ENCODE measurements at regions not wholly inside any gene's neighbourhood (a gene's known extent, or its start where the extent isn't known, plus 50 kb on each side); places are given as distances from the start of the nearest gene placed in this dataset.

DNA sequence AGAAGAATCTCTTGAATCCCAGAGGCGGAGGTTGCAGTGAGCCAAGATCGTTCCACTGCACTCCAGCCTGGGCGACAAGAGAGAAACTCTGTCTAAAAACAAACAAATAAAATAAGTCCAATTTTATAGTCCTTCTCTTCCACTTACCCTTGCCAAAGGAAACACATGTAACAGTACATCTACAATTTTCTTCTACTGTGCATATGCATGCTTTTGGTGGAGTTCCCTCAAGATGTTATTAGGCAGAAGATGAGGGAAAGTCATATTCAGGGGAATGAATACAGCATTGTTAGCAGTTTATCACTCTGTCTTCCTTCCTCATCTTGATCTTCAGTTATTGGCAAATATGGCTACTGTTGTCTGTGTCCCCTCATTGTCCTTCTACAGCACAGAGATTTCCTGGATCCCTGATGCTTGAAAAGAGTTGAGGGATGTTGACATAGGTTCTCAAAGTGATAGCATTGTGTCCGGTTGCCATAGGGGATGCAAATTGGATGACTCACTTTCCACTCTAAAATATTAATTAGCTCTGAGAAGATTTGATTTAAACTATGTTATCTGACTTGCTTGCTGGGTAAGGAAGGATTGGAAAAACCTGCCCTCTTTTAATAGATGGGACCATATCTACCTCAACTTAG is 1173.6 kb downstream of the KCNT2 start:
- ATAC-seq (ENCODE audit: low read depth) (no peak), DNase-seq (ENCODE audit: low spot score) (no peak)
- Histone ChIP-seq H3K9me3 (ENCODE audit: severe bottlenecking) (no peaks in the 10 kb centered on the region), H3K36me3 (ENCODE audit: low read depth) (no peaks in the 10 kb centered on the region), H3K4me1 (ENCODE audit: insufficient read depth, poor library complexity, severe bottlenecking) (no peaks in the 10 kb centered on the region), H3K27me3 (ENCODE audit: insufficient read depth, poor library complexity, severe bottlenecking) (no peaks in the 10 kb centered on the region), H3K4me3 (ENCODE audit: severe bottlenecking) (no peak overlapping the region), H3K27ac (ENCODE audit: poor library complexity, severe bottlenecking) (no peak overlapping the region)
- TF ChIP-seq, protein P1, sequence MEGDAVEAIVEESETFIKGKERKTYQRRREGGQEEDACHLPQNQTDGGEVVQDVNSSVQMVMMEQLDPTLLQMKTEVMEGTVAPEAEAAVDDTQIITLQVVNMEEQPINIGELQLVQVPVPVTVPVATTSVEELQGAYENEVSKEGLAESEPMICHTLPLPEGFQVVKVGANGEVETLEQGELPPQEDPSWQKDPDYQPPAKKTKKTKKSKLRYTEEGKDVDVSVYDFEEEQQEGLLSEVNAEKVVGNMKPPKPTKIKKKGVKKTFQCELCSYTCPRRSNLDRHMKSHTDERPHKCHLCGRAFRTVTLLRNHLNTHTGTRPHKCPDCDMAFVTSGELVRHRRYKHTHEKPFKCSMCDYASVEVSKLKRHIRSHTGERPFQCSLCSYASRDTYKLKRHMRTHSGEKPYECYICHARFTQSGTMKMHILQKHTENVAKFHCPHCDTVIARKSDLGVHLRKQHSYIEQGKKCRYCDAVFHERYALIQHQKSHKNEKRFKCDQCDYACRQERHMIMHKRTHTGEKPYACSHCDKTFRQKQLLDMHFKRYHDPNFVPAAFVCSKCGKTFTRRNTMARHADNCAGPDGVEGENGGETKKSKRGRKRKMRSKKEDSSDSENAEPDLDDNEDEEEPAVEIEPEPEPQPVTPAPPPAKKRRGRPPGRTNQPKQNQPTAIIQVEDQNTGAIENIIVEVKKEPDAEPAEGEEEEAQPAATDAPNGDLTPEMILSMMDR (IDR thresholded peaks at IDR 0.05; ENCODE audit: poor library complexity, severe bottlenecking): no peak

DNA sequence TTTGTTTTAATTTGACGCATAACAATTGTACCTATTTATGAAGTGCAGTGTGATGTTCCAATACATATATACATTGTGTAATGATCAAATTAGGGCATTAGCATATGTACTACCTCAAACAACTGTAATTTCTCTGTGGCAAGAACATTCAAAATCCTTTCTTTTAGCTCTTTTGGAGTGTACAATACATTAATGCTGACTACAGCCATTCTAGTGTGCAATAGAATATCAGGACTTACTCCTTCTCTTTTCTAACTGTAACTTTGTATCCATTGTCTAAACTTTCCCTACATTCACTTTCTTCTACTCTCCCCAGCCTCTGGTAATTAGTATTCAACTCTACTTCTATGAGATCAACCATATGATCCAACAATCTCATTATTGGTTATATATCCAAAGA is 1177.4 kb downstream of the KCNT2 start:
- no peaks in the 10 kb centered on the region for H3K9me3 ChIP-seq (ENCODE audit: severe bottlenecking)

GRCh38 chr1:195428927-195429326 is 1179.3 kb downstream of the KCNT2 start:
- no peaks in the 10 kb centered on the region for H3K9me3 ChIP-seq (ENCODE audit: severe bottlenecking)
- no peak overlapping the region for H3K4me3 ChIP-seq (ENCODE audit: severe bottlenecking)
- no peak for DNase-seq (ENCODE audit: low spot score)
- no peaks in the 10 kb centered on the region for H3K27me3 ChIP-seq (ENCODE audit: insufficient read depth, poor library complexity, severe bottlenecking)
- H3K27ac ChIP-seq (ENCODE audit: poor library complexity, severe bottlenecking): no peak overlapping the region
- no peaks in the 10 kb centered on the region for H3K36me3 ChIP-seq (ENCODE audit: low read depth)
- TF ChIP-seq, protein P1 (IDR thresholded peaks at IDR 0.05; ENCODE audit: poor library complexity, severe bottlenecking): no peak
- no peak for ATAC-seq (ENCODE audit: low read depth)
- no peaks in the 10 kb centered on the region for H3K4me1 ChIP-seq (ENCODE audit: insufficient read depth, poor library complexity, severe bottlenecking)

More for the DNA sequence above, 1177.4 kb downstream of the KCNT2 start:
- H3K36me3 ChIP-seq (ENCODE audit: low read depth): no peaks in the 10 kb centered on the region
- ATAC-seq (ENCODE audit: low read depth) (no peak), DNase-seq (ENCODE audit: low spot score) (no peak)
- H3K4me3 ChIP-seq (ENCODE audit: severe bottlenecking): no peak overlapping the region
- H3K27me3 ChIP-seq (ENCODE audit: insufficient read depth, poor library complexity, severe bottlenecking): no peaks in the 10 kb centered on the region
- no peaks in the 10 kb centered on the region for H3K4me1 ChIP-seq (ENCODE audit: insufficient read depth, poor library complexity, severe bottlenecking)
- H3K27ac ChIP-seq (ENCODE audit: poor library complexity, severe bottlenecking): no peak overlapping the region
- TF ChIP-seq, protein P1 (IDR thresholded peaks at IDR 0.05; ENCODE audit: poor library complexity, severe bottlenecking): no peak

DNA sequence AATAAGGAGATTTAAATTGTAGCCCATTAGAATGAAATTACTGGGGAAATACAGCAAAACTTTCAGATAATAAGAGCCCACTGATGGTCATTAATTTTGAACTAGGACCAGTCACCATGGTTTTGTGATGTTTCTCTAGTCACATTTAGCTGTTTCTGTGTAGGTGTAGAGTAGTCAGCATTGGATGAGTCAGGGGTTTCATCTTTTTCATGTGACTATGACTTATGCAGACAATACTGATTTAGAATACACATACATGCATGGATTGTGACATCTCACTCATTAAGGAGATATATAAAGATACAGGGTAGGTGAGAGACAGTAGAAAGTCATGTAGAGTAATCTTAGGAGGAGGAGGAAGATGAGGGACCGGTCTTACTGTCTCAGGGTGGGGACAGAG is 1192.7 kb downstream of the KCNT2 start:
- no peaks in the 10 kb centered on the region for H3K9me3 ChIP-seq (ENCODE audit: severe bottlenecking)
- no peak for ATAC-seq (ENCODE audit: low read depth)
- H3K27ac ChIP-seq (ENCODE audit: poor library complexity, severe bottlenecking): no peak overlapping the region
- no peaks in the 10 kb centered on the region for H3K4me1 ChIP-seq (ENCODE audit: insufficient read depth, poor library complexity, severe bottlenecking)
- no peaks in the 10 kb centered on the region for H3K36me3 ChIP-seq (ENCODE audit: low read depth)
- H3K4me3 ChIP-seq (ENCODE audit: severe bottlenecking): no peak overlapping the region
- DNase-seq (ENCODE audit: low spot score): no peak
- TF ChIP-seq, protein P1 (IDR thresholded peaks at IDR 0.05; ENCODE audit: poor library complexity, severe bottlenecking): no peak
- no peaks in the 10 kb centered on the region for H3K27me3 ChIP-seq (ENCODE audit: insufficient read depth, poor library complexity, severe bottlenecking)

- no peak overlapping the region for H3K4me3 ChIP-seq (ENCODE audit: severe bottlenecking)
- TF ChIP-seq, protein P1 (IDR thresholded peaks at IDR 0.05; ENCODE audit: poor library complexity, severe bottlenecking): no peak
- no peaks in the 10 kb centered on the region for H3K27me3 ChIP-seq (ENCODE audit: insufficient read depth, poor library complexity, severe bottlenecking)
- DNase-seq (ENCODE audit: low spot score): no peak
- ATAC-seq (ENCODE audit: low read depth): no peak
- no peaks in the 10 kb centered on the region for H3K4me1 ChIP-seq (ENCODE audit: insufficient read depth, poor library complexity, severe bottlenecking)
- no peak overlapping the region for H3K27ac ChIP-seq (ENCODE audit: poor library complexity, severe bottlenecking)
- no peaks in the 10 kb centered on the region for H3K9me3 ChIP-seq (ENCODE audit: severe bottlenecking)
- H3K36me3 ChIP-seq (ENCODE audit: low read depth): no peaks in the 10 kb centered on the region
Observed at GRCh38 chr1:195394567-195394966, 1213.7 kb downstream of the KCNT2 start.

Data from RWPE2 (cell line).